GM23338 (cell line): ENCODE measurements at regions not wholly inside any gene's neighbourhood (a gene's known extent, or its start where the extent isn't known, plus 50 kb on each side); places are given as distances from the start of the nearest gene placed in this dataset.

Source experiments
- CREB1 ChIP-seq: fragments of 250-450 bp; sonication (Bioruptor Pico); IDR thresholded peaks from 2 replicates; pipeline ENCODE4 v1.5.0; 2020; ENCODE audit warnings: low read depth, mild to moderate bottlenecking, moderate library complexity
- EZH2 ChIP-seq: fragments of 200-600 bp; sonication (generic); IDR thresholded peaks from one replicate; pipeline ENCODE4 v1.8.0; 2017; ENCODE audit warnings: antibody characterized with exemption, mild to moderate bottlenecking, low read depth; ENCODE audit not compliant: unreplicated experiment
- EZH2phosphoT487 ChIP-seq: fragments of 200-600 bp; sonication (generic); IDR thresholded peaks from one replicate; pipeline ENCODE4 v1.8.1; 2018; ENCODE audit warnings: antibody characterized with exemption; ENCODE audit not compliant: unreplicated experiment
- JUNB ChIP-seq: IDR thresholded peaks from one replicate; pipeline ENCODE4 v1.6.1; 2016; ENCODE audit warnings: antibody characterized with exemption; ENCODE audit not compliant: unreplicated experiment
- NANOG ChIP-seq: IDR thresholded peaks from 2 replicates; pipeline ENCODE4 v1.6.1; 2016; ENCODE audit warnings: antibody characterized with exemption, borderline replicate concordance
- POLR2AphosphoS5 ChIP-seq: IDR thresholded peaks from 2 replicates; pipeline ENCODE4 v1.6.1; 2016; ENCODE audit warnings: antibody characterized with exemption, low read depth
- STAT1 ChIP-seq: IDR thresholded peaks from one replicate; pipeline ENCODE4 v1.6.1; 2016; ENCODE audit warnings: antibody characterized with exemption; ENCODE audit not compliant: unreplicated experiment
- ZNF114 ChIP-seq: fragments of 250-450 bp; sonication (Bioruptor Pico); IDR thresholded peaks from 2 replicates; pipeline ENCODE4 v1.5.0; 2020; ENCODE audit warnings: mild to moderate bottlenecking, moderate library complexity
- ZNF331 ChIP-seq: fragments of 250-450 bp; sonication (Bioruptor Pico); IDR thresholded peaks from 2 replicates; pipeline ENCODE4 v1.5.0; 2020; ENCODE audit warnings: low read depth, mild to moderate bottlenecking, moderate library complexity
- TF ChIP-seq, protein P1 (sequence below), 2 experiments: fragments of 200-600 bp in 1 of 2; sonication (generic) in 1 of 2; conservative IDR thresholded peaks; 2 replicates each; pipeline versions ENCODE4 v1.5.1 to v1.6.1; 2016 to 2017; ENCODE audit warnings: antibody characterized with exemption in 2 of 2, low read depth in 2 of 2, mild to moderate bottlenecking in 2 of 2, moderate library complexity in 1 of 2
- TF ChIP-seq, protein P2 (sequence below): IDR thresholded peaks from one replicate; pipeline ENCODE4 v1.6.1; 2018; ENCODE audit warnings: antibody characterized with exemption; ENCODE audit not compliant: unreplicated experiment
- TF ChIP-seq, protein P3 (sequence below): IDR thresholded peaks from 2 replicates; pipeline ENCODE4 v1.6.1; 2016; ENCODE audit warnings: antibody characterized with exemption
- TF ChIP-seq, protein P4 (sequence below): fragments of 250-450 bp; sonication (Bioruptor Pico); IDR thresholded peaks from 2 replicates; pipeline ENCODE4 v1.5.0; 2020; ENCODE audit warnings: mild to moderate bottlenecking, moderate library complexity

DNA sequence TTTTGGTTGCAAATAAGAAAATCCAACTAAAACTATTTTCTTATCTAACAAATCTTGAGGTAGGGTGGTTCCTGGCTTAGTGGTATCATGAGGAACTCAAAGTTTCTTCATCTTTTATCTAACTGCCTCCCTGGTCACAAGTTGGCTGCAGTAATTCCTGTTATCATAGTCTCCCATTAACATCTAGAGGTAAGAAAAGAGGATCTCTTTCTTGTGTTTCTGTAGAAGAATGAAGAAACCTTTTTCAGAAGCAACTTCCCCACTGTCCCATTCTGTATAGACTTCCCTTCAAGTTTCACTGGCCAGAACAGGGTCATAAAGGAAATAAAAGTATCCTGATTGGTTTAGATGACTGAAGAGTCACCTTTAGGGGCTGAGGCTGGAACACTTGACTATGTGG lies 81.8 kb upstream of the ELL2 start:
- TF ChIP-seq, protein P1, sequence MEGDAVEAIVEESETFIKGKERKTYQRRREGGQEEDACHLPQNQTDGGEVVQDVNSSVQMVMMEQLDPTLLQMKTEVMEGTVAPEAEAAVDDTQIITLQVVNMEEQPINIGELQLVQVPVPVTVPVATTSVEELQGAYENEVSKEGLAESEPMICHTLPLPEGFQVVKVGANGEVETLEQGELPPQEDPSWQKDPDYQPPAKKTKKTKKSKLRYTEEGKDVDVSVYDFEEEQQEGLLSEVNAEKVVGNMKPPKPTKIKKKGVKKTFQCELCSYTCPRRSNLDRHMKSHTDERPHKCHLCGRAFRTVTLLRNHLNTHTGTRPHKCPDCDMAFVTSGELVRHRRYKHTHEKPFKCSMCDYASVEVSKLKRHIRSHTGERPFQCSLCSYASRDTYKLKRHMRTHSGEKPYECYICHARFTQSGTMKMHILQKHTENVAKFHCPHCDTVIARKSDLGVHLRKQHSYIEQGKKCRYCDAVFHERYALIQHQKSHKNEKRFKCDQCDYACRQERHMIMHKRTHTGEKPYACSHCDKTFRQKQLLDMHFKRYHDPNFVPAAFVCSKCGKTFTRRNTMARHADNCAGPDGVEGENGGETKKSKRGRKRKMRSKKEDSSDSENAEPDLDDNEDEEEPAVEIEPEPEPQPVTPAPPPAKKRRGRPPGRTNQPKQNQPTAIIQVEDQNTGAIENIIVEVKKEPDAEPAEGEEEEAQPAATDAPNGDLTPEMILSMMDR (conservative IDR thresholded peaks at IDR 0.05; ENCODE audit: low read depth in 2 of 2) = no peak
- TF ChIP-seq JUNB = no peak
- TF ChIP-seq EZH2 = no peak
- TF ChIP-seq, protein P2, sequence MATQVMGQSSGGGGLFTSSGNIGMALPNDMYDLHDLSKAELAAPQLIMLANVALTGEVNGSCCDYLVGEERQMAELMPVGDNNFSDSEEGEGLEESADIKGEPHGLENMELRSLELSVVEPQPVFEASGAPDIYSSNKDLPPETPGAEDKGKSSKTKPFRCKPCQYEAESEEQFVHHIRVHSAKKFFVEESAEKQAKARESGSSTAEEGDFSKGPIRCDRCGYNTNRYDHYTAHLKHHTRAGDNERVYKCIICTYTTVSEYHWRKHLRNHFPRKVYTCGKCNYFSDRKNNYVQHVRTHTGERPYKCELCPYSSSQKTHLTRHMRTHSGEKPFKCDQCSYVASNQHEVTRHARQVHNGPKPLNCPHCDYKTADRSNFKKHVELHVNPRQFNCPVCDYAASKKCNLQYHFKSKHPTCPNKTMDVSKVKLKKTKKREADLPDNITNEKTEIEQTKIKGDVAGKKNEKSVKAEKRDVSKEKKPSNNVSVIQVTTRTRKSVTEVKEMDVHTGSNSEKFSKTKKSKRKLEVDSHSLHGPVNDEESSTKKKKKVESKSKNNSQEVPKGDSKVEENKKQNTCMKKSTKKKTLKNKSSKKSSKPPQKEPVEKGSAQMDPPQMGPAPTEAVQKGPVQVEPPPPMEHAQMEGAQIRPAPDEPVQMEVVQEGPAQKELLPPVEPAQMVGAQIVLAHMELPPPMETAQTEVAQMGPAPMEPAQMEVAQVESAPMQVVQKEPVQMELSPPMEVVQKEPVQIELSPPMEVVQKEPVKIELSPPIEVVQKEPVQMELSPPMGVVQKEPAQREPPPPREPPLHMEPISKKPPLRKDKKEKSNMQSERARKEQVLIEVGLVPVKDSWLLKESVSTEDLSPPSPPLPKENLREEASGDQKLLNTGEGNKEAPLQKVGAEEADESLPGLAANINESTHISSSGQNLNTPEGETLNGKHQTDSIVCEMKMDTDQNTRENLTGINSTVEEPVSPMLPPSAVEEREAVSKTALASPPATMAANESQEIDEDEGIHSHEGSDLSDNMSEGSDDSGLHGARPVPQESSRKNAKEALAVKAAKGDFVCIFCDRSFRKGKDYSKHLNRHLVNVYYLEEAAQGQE = no peak
- TF ChIP-seq EZH2phosphoT487 = no peak
- no peak for TF ChIP-seq CREB1 (CRISPR knock-in tag)
- no peak for TF ChIP-seq POLR2AphosphoS5
- no peak for TF ChIP-seq ZNF331
- TF ChIP-seq, protein P3, sequence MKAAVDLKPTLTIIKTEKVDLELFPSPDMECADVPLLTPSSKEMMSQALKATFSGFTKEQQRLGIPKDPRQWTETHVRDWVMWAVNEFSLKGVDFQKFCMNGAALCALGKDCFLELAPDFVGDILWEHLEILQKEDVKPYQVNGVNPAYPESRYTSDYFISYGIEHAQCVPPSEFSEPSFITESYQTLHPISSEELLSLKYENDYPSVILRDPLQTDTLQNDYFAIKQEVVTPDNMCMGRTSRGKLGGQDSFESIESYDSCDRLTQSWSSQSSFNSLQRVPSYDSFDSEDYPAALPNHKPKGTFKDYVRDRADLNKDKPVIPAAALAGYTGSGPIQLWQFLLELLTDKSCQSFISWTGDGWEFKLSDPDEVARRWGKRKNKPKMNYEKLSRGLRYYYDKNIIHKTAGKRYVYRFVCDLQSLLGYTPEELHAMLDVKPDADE = no peak
- TF ChIP-seq, protein P4, sequence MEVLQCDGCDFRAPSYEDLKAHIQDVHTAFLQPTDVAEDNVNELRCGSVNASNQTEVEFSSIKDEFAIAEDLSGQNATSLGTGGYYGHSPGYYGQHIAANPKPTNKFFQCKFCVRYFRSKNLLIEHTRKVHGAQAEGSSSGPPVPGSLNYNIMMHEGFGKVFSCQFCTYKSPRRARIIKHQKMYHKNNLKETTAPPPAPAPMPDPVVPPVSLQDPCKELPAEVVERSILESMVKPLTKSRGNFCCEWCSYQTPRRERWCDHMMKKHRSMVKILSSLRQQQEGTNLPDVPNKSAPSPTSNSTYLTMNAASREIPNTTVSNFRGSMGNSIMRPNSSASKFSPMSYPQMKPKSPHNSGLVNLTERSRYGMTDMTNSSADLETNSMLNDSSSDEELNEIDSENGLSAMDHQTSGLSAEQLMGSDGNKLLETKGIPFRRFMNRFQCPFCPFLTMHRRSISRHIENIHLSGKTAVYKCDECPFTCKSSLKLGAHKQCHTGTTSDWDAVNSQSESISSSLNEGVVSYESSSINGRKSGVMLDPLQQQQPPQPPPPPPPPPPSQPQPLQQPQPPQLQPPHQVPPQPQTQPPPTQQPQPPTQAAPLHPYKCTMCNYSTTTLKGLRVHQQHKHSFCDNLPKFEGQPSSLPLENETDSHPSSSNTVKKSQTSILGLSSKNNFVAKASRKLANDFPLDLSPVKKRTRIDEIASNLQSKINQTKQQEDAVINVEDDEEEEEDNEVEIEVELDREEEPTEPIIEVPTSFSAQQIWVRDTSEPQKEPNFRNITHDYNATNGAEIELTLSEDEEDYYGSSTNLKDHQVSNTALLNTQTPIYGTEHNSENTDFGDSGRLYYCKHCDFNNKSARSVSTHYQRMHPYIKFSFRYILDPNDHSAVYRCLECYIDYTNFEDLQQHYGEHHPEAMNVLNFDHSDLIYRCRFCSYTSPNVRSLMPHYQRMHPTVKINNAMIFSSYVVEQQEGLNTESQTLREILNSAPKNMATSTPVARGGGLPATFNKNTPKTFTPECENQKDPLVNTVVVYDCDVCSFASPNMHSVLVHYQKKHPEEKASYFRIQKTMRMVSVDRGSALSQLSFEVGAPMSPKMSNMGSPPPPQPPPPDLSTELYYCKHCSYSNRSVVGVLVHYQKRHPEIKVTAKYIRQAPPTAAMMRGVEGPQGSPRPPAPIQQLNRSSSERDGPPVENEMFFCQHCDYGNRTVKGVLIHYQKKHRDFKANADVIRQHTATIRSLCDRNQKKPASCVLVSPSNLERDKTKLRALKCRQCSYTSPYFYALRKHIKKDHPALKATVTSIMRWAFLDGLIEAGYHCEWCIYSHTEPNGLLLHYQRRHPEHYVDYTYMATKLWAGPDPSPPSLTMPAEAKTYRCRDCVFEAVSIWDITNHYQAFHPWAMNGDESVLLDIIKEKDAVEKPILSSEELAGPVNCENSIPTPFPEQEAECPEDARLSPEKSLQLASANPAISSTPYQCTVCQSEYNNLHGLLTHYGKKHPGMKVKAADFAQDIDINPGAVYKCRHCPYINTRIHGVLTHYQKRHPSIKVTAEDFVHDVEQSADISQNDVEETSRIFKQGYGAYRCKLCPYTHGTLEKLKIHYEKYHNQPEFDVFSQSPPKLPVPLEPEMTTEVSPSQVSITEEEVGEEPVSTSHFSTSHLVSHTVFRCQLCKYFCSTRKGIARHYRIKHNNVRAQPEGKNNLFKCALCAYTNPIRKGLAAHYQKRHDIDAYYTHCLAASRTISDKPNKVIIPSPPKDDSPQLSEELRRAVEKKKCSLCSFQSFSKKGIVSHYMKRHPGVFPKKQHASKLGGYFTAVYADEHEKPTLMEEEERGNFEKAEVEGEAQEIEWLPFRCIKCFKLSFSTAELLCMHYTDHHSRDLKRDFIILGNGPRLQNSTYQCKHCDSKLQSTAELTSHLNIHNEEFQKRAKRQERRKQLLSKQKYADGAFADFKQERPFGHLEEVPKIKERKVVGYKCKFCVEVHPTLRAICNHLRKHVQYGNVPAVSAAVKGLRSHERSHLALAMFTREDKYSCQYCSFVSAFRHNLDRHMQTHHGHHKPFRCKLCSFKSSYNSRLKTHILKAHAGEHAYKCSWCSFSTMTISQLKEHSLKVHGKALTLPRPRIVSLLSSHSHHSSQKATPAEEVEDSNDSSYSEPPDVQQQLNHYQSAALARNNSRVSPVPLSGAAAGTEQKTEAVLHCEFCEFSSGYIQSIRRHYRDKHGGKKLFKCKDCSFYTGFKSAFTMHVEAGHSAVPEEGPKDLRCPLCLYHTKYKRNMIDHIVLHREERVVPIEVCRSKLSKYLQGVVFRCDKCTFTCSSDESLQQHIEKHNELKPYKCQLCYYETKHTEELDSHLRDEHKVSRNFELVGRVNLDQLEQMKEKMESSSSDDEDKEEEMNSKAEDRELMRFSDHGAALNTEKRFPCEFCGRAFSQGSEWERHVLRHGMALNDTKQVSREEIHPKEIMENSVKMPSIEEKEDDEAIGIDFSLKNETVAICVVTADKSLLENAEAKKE (CRISPR knock-in tag) = no peak
- TF ChIP-seq STAT1 = no peak
- no peak for TF ChIP-seq ZNF114 (CRISPR knock-in tag)
- no peak for TF ChIP-seq NANOG
